Activated naive CD4-positive, alpha-beta T cell treated with anti-CD3 and anti-CD28 coated beads, Interleukin-2, amount 50 U/mL, for 72 hours (primary cell): ENCODE measurements at regions not wholly inside any gene's neighbourhood (a gene's known extent, or its start where the extent isn't known, plus 50 kb on each side); places are given as distances from the start of the nearest gene placed in this dataset.
"Not testable (repeated sequence)": the region's sequence is repeated elsewhere in the genome, so short reads cannot be mapped to it uniquely, and the experiment has no call there.

Experiments used
- ATAC-seq, 2 donors: fragments of 150-1000 bp; cut with Tn5 transposase; 2 replicates each; pipeline ENCODE4 v1.10.0; 2021; ENCODE audit warnings: mild to moderate bottlenecking in 2 of 2, moderate library complexity in 2 of 2
- DNase-seq, 2 donors: peaks; one replicate each; pipeline ENCODE4 v3.0.0; 2021 to 2022; ENCODE audit warnings: low spot score in 2 of 2
- H3K27ac Mint-ChIP-seq, 2 donors: one replicate each; pipeline ENCODE4 v1.8.0; 2022; ENCODE audit warnings: mild to moderate bottlenecking in 2 of 2, mixed read lengths in 2 of 2
- H3K36me3 Mint-ChIP-seq, 2 donors: one replicate each; pipeline ENCODE4 v1.8.0; 2022; ENCODE audit warnings: mixed read lengths in 2 of 2
- H3K9me3 Mint-ChIP-seq, 2 donors: one replicate each; pipeline ENCODE4 v1.8.0; 2022; ENCODE audit warnings: mixed read lengths in 2 of 2

- DNase-seq (no peak), ATAC-seq (peak in 1 of 2 donors; percentile 24)
- Mint-ChIP-seq H3K27ac (no peak overlapping the region), H3K36me3 (peaks cover 0 to under 1% of the 10 kb centered on the region in 2 donors), H3K9me3 (peaks cover 0 to under 1% of the 10 kb centered on the region in 2 donors)
Observed at GRCh38 chrX:63285375-63285774, 65.8 kb downstream of the SPIN4 start.

- Mint-ChIP-seq H3K27ac (no peak overlapping the region), H3K36me3 (no peaks in the 10 kb centered on the region), H3K9me3 (no peaks in the 10 kb centered on the region)
- ATAC-seq (no peak), DNase-seq (no peak)
Observed at GRCh38 chrX:63284659-63285058, 66.5 kb downstream of the SPIN4 start.

GRCh38 chrX:63283348-63283747, 67.8 kb downstream of the SPIN4 start:
- DNase-seq (no peak), ATAC-seq (no peak)
- H3K36me3 Mint-ChIP-seq, result no peaks in the 10 kb centered on the region
- H3K27ac Mint-ChIP-seq, result no peak overlapping the region
- H3K9me3 Mint-ChIP-seq, result no peaks in the 10 kb centered on the region

GRCh38 chrX:63282828-63283227, 68.3 kb downstream of the SPIN4 start:
- no peaks in the 10 kb centered on the region for H3K9me3 Mint-ChIP-seq
- H3K36me3 Mint-ChIP-seq, result no peaks in the 10 kb centered on the region
- ATAC-seq (no peak), DNase-seq (no peak)
- H3K27ac Mint-ChIP-seq, result no peak overlapping the region

- Mint-ChIP-seq H3K27ac (no peak overlapping the region), H3K9me3 (no peaks in the 10 kb centered on the region), H3K36me3 (no peaks in the 10 kb centered on the region)
- ATAC-seq (no peak), DNase-seq (no peak)
Observed at GRCh38 chrX:63282077-63282476, 69.1 kb downstream of the SPIN4 start.

- ATAC-seq, result no peak
- H3K27ac Mint-ChIP-seq, result no peak overlapping the region
- H3K9me3 Mint-ChIP-seq, result no peaks in the 10 kb centered on the region
- DNase-seq, result no peak
- no peaks in the 10 kb centered on the region for H3K36me3 Mint-ChIP-seq
Observed at GRCh38 chrX:63281465-63281864, 69.7 kb downstream of the SPIN4 start.

- not testable (repeated sequence) for H3K27ac Mint-ChIP-seq, H3K9me3 Mint-ChIP-seq, ATAC-seq, H3K36me3 Mint-ChIP-seq, DNase-seq
Observed at GRCh38 chrX:63277394-63277793, 73.7 kb downstream of the SPIN4 start.

GRCh38 chrX:63275127-63275526, 76.0 kb downstream of the SPIN4 start:
- no peaks in the 10 kb centered on the region for H3K9me3 Mint-ChIP-seq

GRCh38 chrX:63270873-63271272, 80.3 kb downstream of the SPIN4 start:
- H3K27ac Mint-ChIP-seq, result no peak overlapping the region
- H3K9me3 Mint-ChIP-seq, result no peaks in the 10 kb centered on the region

More at GRCh38 chrX:63275127-63275526, 76.0 kb downstream of the SPIN4 start:
- no peak overlapping the region for H3K27ac Mint-ChIP-seq
- no peaks in the 10 kb centered on the region for H3K36me3 Mint-ChIP-seq
- ATAC-seq (no peak), DNase-seq (peak in 1 of 2 donors; percentile 26)

GRCh38 chrX:63258144-63258543, 93.0 kb downstream of the SPIN4 start:
- DNase-seq (no peak), ATAC-seq (no peak)
- H3K9me3 Mint-ChIP-seq, result no peaks in the 10 kb centered on the region
- H3K36me3 Mint-ChIP-seq, result no peaks in the 10 kb centered on the region
- no peak overlapping the region for H3K27ac Mint-ChIP-seq

More at GRCh38 chrX:63270873-63271272, 80.3 kb downstream of the SPIN4 start:
- DNase-seq, result no peak
- H3K36me3 Mint-ChIP-seq, result no peaks in the 10 kb centered on the region
- no peak for ATAC-seq

- peak; percentile 76 to 87 for ATAC-seq
- Mint-ChIP-seq H3K9me3 (no peaks in the 10 kb centered on the region), H3K36me3 (no peaks in the 10 kb centered on the region), H3K27ac (no peak overlapping the region)
- DNase-seq, result peak in 1 of 2 donors; percentile 28
Observed at GRCh38 chrX:63250253-63250868, 100.8 kb downstream of the SPIN4 start.

GRCh38 chrX:63242689-63243088, 108.4 kb downstream of the SPIN4 start:
- not testable (repeated sequence) for H3K9me3 Mint-ChIP-seq, H3K27ac Mint-ChIP-seq, H3K36me3 Mint-ChIP-seq, ATAC-seq, DNase-seq

GRCh38 chrX:63235963-63236362, 115.2 kb downstream of the SPIN4 start:
- H3K27ac Mint-ChIP-seq, DNase-seq, H3K36me3 Mint-ChIP-seq, H3K9me3 Mint-ChIP-seq, ATAC-seq: not testable (repeated sequence)

GRCh38 chrX:63233013-63233412, 118.1 kb downstream of the SPIN4 start:
- ATAC-seq, H3K9me3 Mint-ChIP-seq, H3K27ac Mint-ChIP-seq, DNase-seq, H3K36me3 Mint-ChIP-seq: not testable (repeated sequence)

GRCh38 chrX:63218202-63218601, 132.9 kb downstream of the SPIN4 start:
- ATAC-seq, H3K36me3 Mint-ChIP-seq, DNase-seq, H3K9me3 Mint-ChIP-seq, H3K27ac Mint-ChIP-seq: not testable (repeated sequence)

- H3K27ac Mint-ChIP-seq, ATAC-seq, H3K9me3 Mint-ChIP-seq, H3K36me3 Mint-ChIP-seq, DNase-seq: not testable (repeated sequence)
Observed at GRCh38 chrX:63217549-63217948, 133.6 kb downstream of the SPIN4 start.

GRCh38 chrX:63209645-63210044, 141.5 kb downstream of the SPIN4 start:
- not testable (repeated sequence) for H3K36me3 Mint-ChIP-seq, ATAC-seq, DNase-seq, H3K9me3 Mint-ChIP-seq, H3K27ac Mint-ChIP-seq

GRCh38 chrX:63209128-63209527, 142.0 kb downstream of the SPIN4 start:
- H3K36me3 Mint-ChIP-seq, ATAC-seq, H3K9me3 Mint-ChIP-seq, DNase-seq, H3K27ac Mint-ChIP-seq: not testable (repeated sequence)
